MM.1S (cell line): ENCODE measurements at regions not wholly inside any gene's neighbourhood (a gene's known extent, or its start where the extent isn't known, plus 50 kb on each side); places are given as distances from the start of the nearest gene placed in this dataset.

Source experiments
- DNase-seq: peaks from one replicate; pipeline ENCODE4 v3.0.0-alpha.2; 2015
- H2AFZ ChIP-seq: fragments of 300-600 bp; sonication (generic); 2 replicates; pipeline ENCODE4 v1.6.0; 2016; ENCODE audit warnings: antibody characterized with exemption, low read length
- H3F3A ChIP-seq: fragments of 300-600 bp; sonication (generic); 2 replicates; pipeline ENCODE4 v1.6.1; 2016; ENCODE audit warnings: mild to moderate bottlenecking, antibody characterized with exemption, low read length, moderate library complexity, mixed read lengths; ENCODE audit not compliant: insufficient read depth
- H3K27ac ChIP-seq: fragments of 300-600 bp; sonication (generic); 2 replicates; pipeline ENCODE4 v1.5.1; 2016; ENCODE audit warnings: mild to moderate bottlenecking, low read length
- H3K27me3 ChIP-seq: fragments of 300-600 bp; sonication (generic); replicated peaks from 2 replicates; pipeline ENCODE4 v1.6.0; 2016; ENCODE audit warnings: low read length; ENCODE audit not compliant: insufficient read depth
- H3K36me3 ChIP-seq: fragments of 300-600 bp; sonication (generic); replicated peaks from 2 replicates; pipeline ENCODE4 v1.6.1; 2016; ENCODE audit warnings: mild to moderate bottlenecking, low read length, mixed read lengths; ENCODE audit not compliant: insufficient read depth
- H3K4me1 ChIP-seq: fragments of 300-600 bp; sonication (generic); 2 replicates; pipeline ENCODE4 v1.6.1; 2016; ENCODE audit warnings: low read length, mixed read lengths
- H3K4me2 ChIP-seq: fragments of 300-600 bp; sonication (generic); 2 replicates; pipeline ENCODE4 v1.6.0; 2016; ENCODE audit warnings: low read depth, low read length
- H3K4me3 ChIP-seq: fragments of 300-600 bp; sonication (generic); 2 replicates; pipeline ENCODE4 v1.5.1; 2016; ENCODE audit warnings: low read length, mixed read lengths
- H3K79me2 ChIP-seq: fragments of 300-600 bp; sonication (generic); 2 replicates; pipeline ENCODE4 v1.6.1; 2016; ENCODE audit warnings: mixed run types, low read length, mixed read lengths
- H3K9ac ChIP-seq: fragments of 300-600 bp; sonication (generic); 2 replicates; pipeline ENCODE4 v1.6.1; 2016; ENCODE audit warnings: low read length, mixed read lengths
- H3K9me2 ChIP-seq: fragments of 300-600 bp; sonication (generic); replicated peaks from 2 replicates; pipeline ENCODE4 v1.6.1; 2016; ENCODE audit warnings: mild to moderate bottlenecking, low read length, mixed read lengths; ENCODE audit not compliant: insufficient read depth
- H3K9me3 ChIP-seq: fragments of 300-600 bp; sonication (generic); replicated peaks from 2 replicates; pipeline ENCODE4 v1.6.1; 2016; ENCODE audit warnings: mild to moderate bottlenecking, low read length, mixed read lengths; ENCODE audit not compliant: insufficient read depth
- H4K20me1 ChIP-seq: fragments of 300-600 bp; sonication (generic); 2 replicates; pipeline ENCODE4 v1.6.1; 2016; ENCODE audit warnings: mild to moderate bottlenecking, low read length, moderate library complexity, mixed read lengths; ENCODE audit not compliant: insufficient read depth
- CTCF ChIP-seq: fragments of 300-600 bp; sonication (generic); IDR thresholded peaks from 2 replicates; pipeline ENCODE4 v1.5.1; 2016; ENCODE audit warnings: antibody characterized with exemption, low read length, mixed read lengths
- EZH2 ChIP-seq: fragments of 300-600 bp; sonication (generic); optimal IDR thresholded peaks from 2 replicates; pipeline ENCODE3; 2017; ENCODE audit warnings: low read depth, mild to moderate bottlenecking, antibody characterized with exemption, low read length, mixed read lengths
- EZH2phosphoT487 ChIP-seq: fragments of 300-600 bp; sonication (generic); IDR thresholded peaks from 2 replicates; pipeline ENCODE4 v1.6.1; 2018; ENCODE audit warnings: antibody characterized with exemption, low read length

- Histone ChIP-seq H3K36me3 (no peaks in the 10 kb centered on the region), H3K27ac (no peak overlapping the region), H2AFZ (no peak overlapping the region), H3K9ac (no peak overlapping the region), H4K20me1 (no peaks in the 10 kb centered on the region), H3K9me2 (no peaks in the 10 kb centered on the region), H3F3A (no peaks in the 10 kb centered on the region), H3K4me2 (no peak overlapping the region), H3K27me3 (0 out of 2 replicates have a peak, but pooled peaks cover 6% of the 10 kb centered on the region), H3K4me1 (no peaks in the 10 kb centered on the region), H3K79me2 (no peaks in the 10 kb centered on the region), H3K9me3 (no peaks in the 10 kb centered on the region), H3K4me3 (no peak overlapping the region)
- no peak for TF ChIP-seq EZH2phosphoT487
- TF ChIP-seq EZH2, result no peak
- TF ChIP-seq CTCF, result no peak
- no peak for DNase-seq
Measured at GRCh38 chr17:34720760-34721159, 141.4 kb downstream of the TMEM132E start.

- H3K4me1 ChIP-seq, result no peaks in the 10 kb centered on the region
- H3K27ac ChIP-seq, result no peak overlapping the region
Measured at GRCh38 chr17:34719569-34719968, 140.2 kb downstream of the TMEM132E start.

GRCh38 chr17:34717092-34717491 is 137.7 kb downstream of the TMEM132E start:
- Histone ChIP-seq H3K9ac (no peak overlapping the region), H3K9me3 (no peaks in the 10 kb centered on the region), H3K36me3 (no peaks in the 10 kb centered on the region), H3K9me2 (no peaks in the 10 kb centered on the region), H3F3A (no peaks in the 10 kb centered on the region), H3K27me3 (0 out of 2 replicates have a peak, but pooled peaks cover 6% of the 10 kb centered on the region), H4K20me1 (no peaks in the 10 kb centered on the region), H3K79me2 (no peaks in the 10 kb centered on the region), H3K4me3 (no peak overlapping the region), H3K27ac (no peak overlapping the region), H2AFZ (no peak overlapping the region), H3K4me2 (no peak overlapping the region), H3K4me1 (no peaks in the 10 kb centered on the region)
- DNase-seq, result no peak
- TF ChIP-seq EZH2 (no peak), CTCF (no peak), EZH2phosphoT487 (no peak)

More at GRCh38 chr17:34719569-34719968, 140.2 kb downstream of the TMEM132E start:
- TF ChIP-seq CTCF (no peak), EZH2phosphoT487 (no peak), EZH2 (no peak)
- 0 out of 2 replicates have a peak, but pooled peaks cover 6% of the 10 kb centered on the region for H3K27me3 ChIP-seq
- H4K20me1 ChIP-seq, result no peaks in the 10 kb centered on the region
- no peaks in the 10 kb centered on the region for H3K9me2 ChIP-seq
- H3K79me2 ChIP-seq, result no peaks in the 10 kb centered on the region
- no peak overlapping the region for H3K4me3 ChIP-seq
- H3K9ac ChIP-seq, result no peak overlapping the region
- no peaks in the 10 kb centered on the region for H3K36me3 ChIP-seq
- DNase-seq, result no peak
- H3K9me3 ChIP-seq, result no peaks in the 10 kb centered on the region
- H2AFZ ChIP-seq, result no peak overlapping the region
- H3F3A ChIP-seq, result no peaks in the 10 kb centered on the region
- no peak overlapping the region for H3K4me2 ChIP-seq
